Large intestine (tissue), 3 donors: ENCODE measurements at regions not wholly inside any gene's neighbourhood (a gene's known extent, or its start where the extent isn't known, plus 50 kb on each side); places are given as distances from the start of the nearest gene placed in this dataset.

Source experiments
- DNase-seq, 2 donors: peaks; one replicate each; pipeline versions ENCODE4 v3.0.0 to v3.0.0-alpha.2; 2013
- H3K27ac ChIP-seq: one replicate; pipeline ENCODE4 v1.5.1; 2013; ENCODE audit warnings: low read length
- H3K27me3 ChIP-seq: 2 replicates; pipeline ENCODE4 v1.6.1; 2013; ENCODE audit warnings: low read length; ENCODE audit not compliant: control insufficient read depth, insufficient read depth
- H3K36me3 ChIP-seq: 2 replicates; pipeline ENCODE4 v1.6.1; 2013; ENCODE audit warnings: low read length; ENCODE audit not compliant: control insufficient read depth, insufficient read depth
- H3K4me1 ChIP-seq: one replicate; pipeline ENCODE4 v1.6.1; 2013; ENCODE audit warnings: low read length; ENCODE audit not compliant: control insufficient read depth, insufficient read depth
- H3K4me3 ChIP-seq: one replicate; pipeline ENCODE4 v1.5.1; 2013; ENCODE audit warnings: low read length
- H3K9me3 ChIP-seq: one replicate; pipeline ENCODE4 v1.6.1; 2013; ENCODE audit warnings: mild to moderate bottlenecking, low read depth, low read length, moderate library complexity; ENCODE audit not compliant: control insufficient read depth
- WGBS: methylation state at CpG from one replicate; pipeline ENCODE4 v1.1.5; 2013; ENCODE audit warnings: low lambda C conversion rate; ENCODE audit not compliant: insufficient coverage; 5-methylcytosine and 5-hydroxymethylcytosine counted together

GRCh38 chr2:196415384-196415783, 224.1 kb upstream of the CCDC150 start:
- Histone ChIP-seq H3K27ac (no peak overlapping the region), H3K4me1 (no peaks in the 10 kb centered on the region), H3K27me3 (no peaks in the 10 kb centered on the region), H3K4me3 (no peak overlapping the region), H3K9me3 (no peaks in the 10 kb centered on the region), H3K36me3 (no peaks in the 10 kb centered on the region)
- 100% methylated on average over 1 of the region's 5 CpGs for WGBS
- no peak for DNase-seq

- no peaks in the 10 kb centered on the region for H3K9me3 ChIP-seq
- no peak overlapping the region for H3K4me3 ChIP-seq
- H3K36me3 ChIP-seq: no peaks in the 10 kb centered on the region
- DNase-seq: no peak
- 100% methylated on average over 3 of the region's 3 CpGs for WGBS
- H3K27me3 ChIP-seq: no peaks in the 10 kb centered on the region
- H3K4me1 ChIP-seq: no peaks in the 10 kb centered on the region
- H3K27ac ChIP-seq: no peak overlapping the region
These were observed 219.4 kb upstream of the CCDC150 start for GRCh38 chr2:196420143-196420542.

- no peak overlapping the region for H3K27ac ChIP-seq
- no peak overlapping the region for H3K4me3 ChIP-seq
- no peaks in the 10 kb centered on the region for H3K27me3 ChIP-seq
- DNase-seq: no peak
- WGBS: no CpG with 5 or more reads among the region's 3 CpGs
- no peaks in the 10 kb centered on the region for H3K4me1 ChIP-seq
- no peaks in the 10 kb centered on the region for H3K36me3 ChIP-seq
- no peaks in the 10 kb centered on the region for H3K9me3 ChIP-seq
These were observed 217.6 kb upstream of the CCDC150 start for GRCh38 chr2:196421880-196422279.

GRCh38 chr2:196422361-196422760, 217.2 kb upstream of the CCDC150 start:
- H3K4me1 ChIP-seq: no peaks in the 10 kb centered on the region
- no CpG with 5 or more reads among the region's 2 CpGs for WGBS
- no peaks in the 10 kb centered on the region for H3K36me3 ChIP-seq
- no peaks in the 10 kb centered on the region for H3K27me3 ChIP-seq
- no peaks in the 10 kb centered on the region for H3K9me3 ChIP-seq
- H3K27ac ChIP-seq: no peak overlapping the region
- no peak overlapping the region for H3K4me3 ChIP-seq
- no peak for DNase-seq

GRCh38 chr2:196426122-196426521, 213.4 kb upstream of the CCDC150 start:
- H3K27ac ChIP-seq: no peak overlapping the region
- H3K4me3 ChIP-seq: no peak overlapping the region
- no peak for DNase-seq
- no peaks in the 10 kb centered on the region for H3K4me1 ChIP-seq
- H3K9me3 ChIP-seq: no peaks in the 10 kb centered on the region
- H3K36me3 ChIP-seq: no peaks in the 10 kb centered on the region
- no CpG with 5 or more reads among the region's 1 CpG for WGBS
- no peaks in the 10 kb centered on the region for H3K27me3 ChIP-seq

GRCh38 chr2:196427986-196428634, 211.4 kb upstream of the CCDC150 start:
- Histone ChIP-seq H3K4me1 (no peaks in the 10 kb centered on the region), H3K9me3 (no peaks in the 10 kb centered on the region), H3K27ac (no peak overlapping the region), H3K27me3 (no peaks in the 10 kb centered on the region), H3K4me3 (no peak overlapping the region), H3K36me3 (no peaks in the 10 kb centered on the region)
- no peak for DNase-seq
- 0% methylated on average over 1 of the region's 2 CpGs for WGBS

- 25% methylated on average over 1 of the region's 2 CpGs for WGBS
- no peaks in the 10 kb centered on the region for H3K4me1 ChIP-seq
- H3K27ac ChIP-seq: no peak overlapping the region
- H3K4me3 ChIP-seq: no peak overlapping the region
- H3K36me3 ChIP-seq: no peaks in the 10 kb centered on the region
- H3K27me3 ChIP-seq: no peaks in the 10 kb centered on the region
- DNase-seq: no peak
- no peaks in the 10 kb centered on the region for H3K9me3 ChIP-seq
These were observed 208.4 kb upstream of the CCDC150 start for GRCh38 chr2:196431076-196431475.

- no peaks in the 10 kb centered on the region for H3K36me3 ChIP-seq
- H3K9me3 ChIP-seq: no peaks in the 10 kb centered on the region
- no peak overlapping the region for H3K27ac ChIP-seq
- H3K4me1 ChIP-seq: no peaks in the 10 kb centered on the region
- H3K27me3 ChIP-seq: no peaks in the 10 kb centered on the region
- H3K4me3 ChIP-seq: no peak overlapping the region
- no CpG with 5 or more reads among the region's 4 CpGs for WGBS
- DNase-seq: no peak
These were observed 207.6 kb upstream of the CCDC150 start for GRCh38 chr2:196431957-196432356.

- Histone ChIP-seq H3K36me3 (no peaks in the 10 kb centered on the region), H3K4me3 (no peak overlapping the region), H3K27ac (no peak overlapping the region), H3K27me3 (no peaks in the 10 kb centered on the region), H3K4me1 (no peaks in the 10 kb centered on the region), H3K9me3 (no peaks in the 10 kb centered on the region)
- no peak for DNase-seq
- 100% methylated on average over 1 of the region's 13 CpGs for WGBS
These were observed 206.4 kb upstream of the CCDC150 start for GRCh38 chr2:196433116-196433515.

GRCh38 chr2:196434217-196434616, 205.3 kb upstream of the CCDC150 start:
- no peak for DNase-seq
- Histone ChIP-seq H3K27me3 (no peaks in the 10 kb centered on the region), H3K27ac (no peak overlapping the region), H3K9me3 (no peaks in the 10 kb centered on the region), H3K36me3 (no peaks in the 10 kb centered on the region), H3K4me3 (no peak overlapping the region), H3K4me1 (no peaks in the 10 kb centered on the region)
- no CpG with 5 or more reads among the region's 5 CpGs for WGBS

- Histone ChIP-seq H3K4me3 (no peak overlapping the region), H3K4me1 (no peaks in the 10 kb centered on the region), H3K36me3 (no peaks in the 10 kb centered on the region), H3K27ac (no peak overlapping the region), H3K27me3 (no peaks in the 10 kb centered on the region), H3K9me3 (no peaks in the 10 kb centered on the region)
- DNase-seq: no peak
These were observed 204.3 kb upstream of the CCDC150 start for GRCh38 chr2:196435189-196435588.
